Ovary (tissue), 3 donors: ENCODE measurements at regions not wholly inside any gene's neighbourhood (a gene's known extent, or its start where the extent isn't known, plus 50 kb on each side); places are given as distances from the start of the nearest gene placed in this dataset.

Experiments
- POLR2A ChIP-seq: fragments of 450-650 bp; IDR thresholded peaks from one replicate; pipeline ENCODE4 v1.6.1; 2017; ENCODE audit warnings: antibody characterized with exemption, mild to moderate bottlenecking, moderate library complexity
- TF ChIP-seq, protein P1 (sequence below), 3 donors: fragments of 450-650 bp in 2 of 3; fragments of 200-600 bp in 1 of 3; IDR thresholded peaks; one replicate each; pipeline versions ENCODE4 v1.5.1 to v1.8.0; 2016 to 2022; ENCODE audit warnings: antibody characterized with exemption in 3 of 3, mild to moderate bottlenecking in 1 of 3
- donor health status: DM: no; HTN: no; CAD: no.

DNA sequence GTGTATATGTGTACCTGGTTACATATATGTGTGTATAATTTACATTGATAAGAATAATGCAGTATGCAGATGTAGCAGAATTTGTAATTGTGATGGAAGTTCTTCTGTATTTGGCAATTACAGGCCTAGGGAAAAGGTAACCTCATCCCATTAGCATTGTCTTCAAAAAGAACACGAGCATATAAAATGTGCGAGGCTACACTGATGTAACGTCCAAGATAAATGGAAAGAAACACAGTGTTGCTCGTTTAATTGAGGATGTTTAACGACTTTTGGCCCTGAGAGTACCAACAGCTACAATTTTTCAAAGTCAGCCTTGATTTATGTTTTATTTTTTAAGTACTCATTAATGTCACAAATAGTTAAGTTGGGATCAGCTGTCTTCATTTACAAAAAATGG lies 703.5 kb upstream of the RBFOX1 start:
- TF ChIP-seq, protein P1, sequence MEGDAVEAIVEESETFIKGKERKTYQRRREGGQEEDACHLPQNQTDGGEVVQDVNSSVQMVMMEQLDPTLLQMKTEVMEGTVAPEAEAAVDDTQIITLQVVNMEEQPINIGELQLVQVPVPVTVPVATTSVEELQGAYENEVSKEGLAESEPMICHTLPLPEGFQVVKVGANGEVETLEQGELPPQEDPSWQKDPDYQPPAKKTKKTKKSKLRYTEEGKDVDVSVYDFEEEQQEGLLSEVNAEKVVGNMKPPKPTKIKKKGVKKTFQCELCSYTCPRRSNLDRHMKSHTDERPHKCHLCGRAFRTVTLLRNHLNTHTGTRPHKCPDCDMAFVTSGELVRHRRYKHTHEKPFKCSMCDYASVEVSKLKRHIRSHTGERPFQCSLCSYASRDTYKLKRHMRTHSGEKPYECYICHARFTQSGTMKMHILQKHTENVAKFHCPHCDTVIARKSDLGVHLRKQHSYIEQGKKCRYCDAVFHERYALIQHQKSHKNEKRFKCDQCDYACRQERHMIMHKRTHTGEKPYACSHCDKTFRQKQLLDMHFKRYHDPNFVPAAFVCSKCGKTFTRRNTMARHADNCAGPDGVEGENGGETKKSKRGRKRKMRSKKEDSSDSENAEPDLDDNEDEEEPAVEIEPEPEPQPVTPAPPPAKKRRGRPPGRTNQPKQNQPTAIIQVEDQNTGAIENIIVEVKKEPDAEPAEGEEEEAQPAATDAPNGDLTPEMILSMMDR (IDR thresholded peaks at IDR 0.05), result no peak
- no peak for TF ChIP-seq POLR2A
